Stimulated activated naive CD8-positive, alpha-beta T cell treated with anti-CD3 and anti-CD28 coated beads, Interleukin-15, Interleukin-2, amounts not matched to agents 100 U/mL and 50 U/mL, for 24 hours (primary cell): ENCODE measurements at regions not wholly inside any gene's neighbourhood (a gene's known extent, or its start where the extent isn't known, plus 50 kb on each side); places are given as distances from the start of the nearest gene placed in this dataset.

Experiments used
- ATAC-seq: fragments of 150-1000 bp; cut with Tn5 transposase; one replicate; pipeline ENCODE4 v1.10.0; 2021
- DNase-seq: peaks from one replicate; pipeline ENCODE4 v3.0.0; 2021

DNA sequence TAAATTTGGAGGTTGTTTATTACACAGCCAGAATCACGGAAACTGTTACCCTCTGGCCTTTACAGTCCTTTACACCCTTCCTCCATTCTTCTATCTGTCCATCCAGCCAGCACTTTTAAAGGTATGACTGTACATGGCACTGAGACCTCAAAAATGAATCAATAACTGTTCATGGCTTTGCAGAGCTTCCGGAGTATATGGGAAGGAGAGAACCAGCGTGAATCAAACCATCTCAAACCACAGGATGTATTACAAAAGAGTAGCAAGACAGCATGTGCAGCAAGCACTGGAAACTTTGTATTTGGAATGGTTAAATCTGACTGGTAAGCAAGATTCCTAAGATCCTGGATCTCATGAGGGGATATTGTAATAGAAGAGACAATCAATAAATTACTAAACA is 228.5 kb upstream of the CASK start:
- ATAC-seq: no peak
- no peak for DNase-seq

- DNase-seq (no peak), ATAC-seq (no peak)
Measured at GRCh38 chrX:42149765-42150164, 226.4 kb upstream of the CASK start.

DNA sequence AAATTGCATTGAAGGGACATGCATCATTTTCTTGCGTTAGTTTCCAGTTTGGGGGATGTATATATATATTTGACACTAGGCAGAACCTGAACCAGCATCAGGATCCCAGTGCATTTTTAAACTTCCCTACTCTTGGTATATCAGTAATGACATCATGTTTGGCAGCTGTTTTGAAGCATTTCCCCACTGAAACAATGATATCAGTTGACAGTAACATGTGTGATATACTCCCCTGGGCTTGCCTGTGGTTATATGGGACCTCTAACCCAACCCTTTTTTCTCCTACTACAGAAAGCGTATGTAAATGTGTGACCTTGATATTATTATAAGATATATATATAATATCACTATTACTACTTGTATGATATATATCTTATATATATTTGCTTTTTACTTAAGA is 225.9 kb upstream of the CASK start:
- no peak for DNase-seq

DNA sequence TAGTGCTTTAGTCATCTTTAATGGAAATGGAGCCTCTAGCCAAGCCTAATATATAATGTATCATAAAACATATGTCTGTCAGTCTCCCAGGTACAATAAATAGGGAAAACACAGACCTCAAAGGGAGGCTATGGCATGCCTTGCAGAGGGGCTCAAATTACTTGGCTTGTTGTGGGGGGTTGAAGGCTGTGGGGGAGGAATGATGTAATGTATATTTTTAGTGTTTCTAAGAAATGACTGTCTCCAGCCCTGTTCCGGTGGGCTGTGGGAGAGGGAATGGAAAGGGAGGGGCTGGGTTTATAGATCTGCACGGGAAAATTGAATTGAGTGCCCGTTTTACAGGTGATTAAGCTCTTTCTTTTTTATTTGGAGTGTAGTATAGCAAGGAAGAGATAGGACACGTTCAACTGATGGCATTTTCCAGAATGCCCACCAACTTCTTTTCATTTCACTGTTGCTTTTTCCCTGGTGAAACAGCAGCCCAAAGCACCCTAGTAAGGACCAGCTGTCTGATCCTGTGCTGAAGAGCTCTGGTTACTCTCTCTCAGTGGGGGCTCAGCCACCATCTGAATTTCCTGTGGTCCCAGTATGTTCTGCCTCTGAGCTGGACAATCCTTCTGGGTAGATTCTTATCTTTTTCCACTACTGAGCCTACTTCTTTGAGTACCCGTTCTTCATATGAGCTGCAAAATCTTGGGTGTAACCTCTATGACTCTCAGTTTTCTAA is 220.7 kb upstream of the CASK start:
- no peak for ATAC-seq
- no peak for DNase-seq

More for the DNA sequence above, 225.9 kb upstream of the CASK start:
- no peak for ATAC-seq

DNA sequence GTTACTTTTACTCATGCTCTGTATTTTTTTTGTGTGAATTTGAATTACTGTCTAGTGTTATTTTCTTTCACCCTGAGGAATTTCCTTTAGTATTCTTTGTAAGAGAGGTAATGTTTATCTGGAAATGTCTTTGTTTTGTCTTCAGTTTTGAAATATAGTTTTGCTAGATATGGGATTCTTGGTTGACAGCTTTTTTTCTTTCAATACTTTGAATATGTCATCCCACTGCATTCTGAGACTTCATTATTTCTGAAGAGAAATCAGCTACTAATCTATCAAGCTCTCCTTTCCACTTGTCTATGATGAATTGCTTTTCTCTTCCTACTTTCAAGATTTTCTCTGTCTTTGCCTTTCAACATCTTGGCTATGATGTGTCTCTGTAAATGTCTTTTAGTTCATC is 217.0 kb upstream of the CASK start:
- ATAC-seq (no peak), DNase-seq (no peak)

GRCh38 chrX:42135583-42136228 is 212.4 kb upstream of the CASK start:
- ATAC-seq (no peak), DNase-seq (no peak)

DNA sequence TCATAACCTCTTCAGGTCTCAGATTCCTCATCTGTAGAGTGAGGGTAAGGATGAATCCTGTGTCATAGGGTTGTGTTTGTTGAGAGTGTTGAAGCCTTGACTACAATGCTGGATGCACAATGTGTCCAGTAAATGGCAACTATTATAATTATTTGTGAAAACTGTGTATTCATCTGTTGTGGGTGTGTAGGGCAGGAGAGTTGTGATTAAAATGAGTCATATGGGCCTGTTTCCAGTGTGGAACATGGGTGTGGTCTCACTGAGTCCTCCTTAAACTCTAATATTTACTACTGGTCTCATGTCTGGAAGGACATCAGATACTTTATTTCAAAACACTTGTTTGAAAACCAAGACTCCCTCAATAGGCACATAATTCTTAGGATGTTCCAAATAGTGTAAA is 208.5 kb upstream of the CASK start:
- ATAC-seq (no peak), DNase-seq (no peak)

GRCh38 chrX:42129022-42129940 is 205.9 kb upstream of the CASK start:
- DNase-seq: no peak
- no peak for ATAC-seq

- no peak for DNase-seq
- no peak for ATAC-seq
Measured at GRCh38 chrX:42128587-42128986, 205.2 kb upstream of the CASK start.

GRCh38 chrX:42128020-42128419 is 204.7 kb upstream of the CASK start:
- DNase-seq: no peak
- peak; percentile 49 for ATAC-seq

DNA sequence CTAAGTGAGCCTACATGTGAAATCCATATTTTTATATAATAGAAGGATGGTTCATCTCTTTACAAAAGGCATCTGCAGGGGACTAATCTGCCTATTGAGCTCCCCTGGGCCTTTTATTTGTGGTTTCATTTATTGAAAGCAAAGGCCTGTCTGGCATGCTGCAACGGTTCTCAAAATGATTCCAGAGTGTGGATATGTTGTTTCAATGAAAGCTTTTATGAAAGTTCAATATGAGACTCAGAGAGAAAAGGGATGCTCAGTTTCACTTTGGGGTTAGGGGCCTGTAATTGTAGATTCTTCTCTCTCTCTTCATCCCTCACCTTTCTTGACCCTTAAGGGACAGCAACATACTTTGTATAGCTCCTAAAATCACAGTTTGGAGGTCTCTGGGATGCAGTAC is 204.2 kb upstream of the CASK start:
- DNase-seq: no peak
- no peak for ATAC-seq

DNA sequence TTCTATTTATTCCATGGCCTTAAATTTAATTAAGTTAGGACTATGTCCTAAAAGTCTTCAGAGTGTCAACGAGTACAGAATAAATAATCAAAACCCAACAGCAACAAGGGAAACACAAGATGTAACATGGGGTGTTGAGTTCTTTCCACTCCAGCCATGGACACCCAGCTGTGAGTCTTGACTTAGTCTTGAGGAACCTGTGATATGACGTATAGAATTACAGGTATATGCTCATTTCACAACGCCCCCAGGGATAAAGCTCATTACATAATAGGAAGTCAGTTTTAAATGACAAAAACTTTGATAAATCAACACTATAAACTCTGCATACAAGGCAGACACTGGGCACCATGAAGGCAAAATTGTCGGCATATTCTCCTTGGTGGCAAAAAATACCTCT is 200.0 kb upstream of the CASK start:
- DNase-seq: no peak
- ATAC-seq: no peak

- DNase-seq (no peak), ATAC-seq (no peak)
Measured at GRCh38 chrX:42119076-42119475, 195.7 kb upstream of the CASK start.

DNA sequence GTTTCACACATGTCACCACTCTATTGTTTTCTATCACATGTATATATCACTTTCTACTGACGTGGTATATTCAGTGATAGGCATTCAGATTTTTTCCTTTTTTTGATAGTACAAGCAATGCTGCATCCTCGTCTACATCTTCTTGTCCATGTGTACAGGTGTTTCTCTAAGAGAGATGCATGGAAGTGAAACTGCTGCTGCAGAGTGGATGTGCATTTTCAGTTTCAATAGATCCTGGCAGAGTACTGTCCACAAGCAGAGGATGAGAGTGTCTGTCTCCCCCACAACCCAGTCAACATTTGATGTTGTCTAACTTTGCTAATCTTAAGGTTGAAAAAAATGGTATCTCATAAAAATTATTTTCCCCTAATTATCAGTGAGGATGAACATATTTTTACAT is 194.0 kb upstream of the CASK start:
- DNase-seq: no peak
- no peak for ATAC-seq

GRCh38 chrX:42109428-42109827 is 186.1 kb upstream of the CASK start:
- ATAC-seq (no peak), DNase-seq (no peak)

- peak; percentile 63 for ATAC-seq
- DNase-seq: peak; percentile 8
Measured at GRCh38 chrX:42107495-42108488, 184.4 kb upstream of the CASK start.

DNA sequence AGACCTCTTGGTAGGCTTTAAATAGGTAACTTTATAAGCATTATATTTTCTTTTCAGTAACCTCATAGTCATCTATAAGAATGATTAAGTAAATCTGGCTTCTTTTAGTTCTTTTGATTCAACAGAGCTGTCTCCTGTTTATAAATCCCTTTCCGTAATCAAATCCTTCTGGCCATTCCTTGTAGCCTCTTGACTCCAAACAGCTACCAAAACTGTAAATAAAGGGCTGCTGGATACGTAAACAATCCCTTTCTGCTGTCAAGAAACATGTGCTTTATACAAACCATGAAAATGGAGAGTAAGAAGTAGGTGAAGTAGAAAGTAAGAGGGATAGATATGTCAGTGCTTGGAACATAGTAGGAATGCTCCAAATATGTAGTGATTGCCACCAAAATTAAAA is 183.2 kb upstream of the CASK start:
- ATAC-seq (no peak), DNase-seq (no peak)

- ATAC-seq: no peak
- DNase-seq: no peak
Measured at GRCh38 chrX:42102586-42103282, 179.4 kb upstream of the CASK start.

DNA sequence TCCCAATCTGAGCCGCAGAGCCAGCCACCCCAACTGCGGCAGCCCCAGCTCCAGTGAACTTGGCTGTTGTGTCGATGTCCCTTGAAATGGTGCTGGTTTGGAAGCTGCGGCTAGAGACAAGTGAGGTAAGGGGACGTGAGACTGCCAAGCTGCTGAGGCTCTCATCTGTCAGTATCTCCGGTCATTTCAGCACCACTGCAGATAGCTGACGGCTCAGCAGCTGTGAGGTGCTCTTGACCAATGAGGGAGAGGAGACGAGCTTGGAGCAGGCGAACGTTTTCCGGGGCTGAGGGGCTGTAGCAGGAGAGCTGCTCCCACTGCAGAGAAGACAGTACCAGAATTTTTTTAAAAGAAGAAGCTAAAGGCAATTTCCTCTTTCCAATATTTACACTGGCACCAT is 175.5 kb upstream of the CASK start:
- ATAC-seq (no peak), DNase-seq (no peak)

GRCh38 chrX:42097486-42097885 is 174.1 kb upstream of the CASK start:
- ATAC-seq: no peak

DNA sequence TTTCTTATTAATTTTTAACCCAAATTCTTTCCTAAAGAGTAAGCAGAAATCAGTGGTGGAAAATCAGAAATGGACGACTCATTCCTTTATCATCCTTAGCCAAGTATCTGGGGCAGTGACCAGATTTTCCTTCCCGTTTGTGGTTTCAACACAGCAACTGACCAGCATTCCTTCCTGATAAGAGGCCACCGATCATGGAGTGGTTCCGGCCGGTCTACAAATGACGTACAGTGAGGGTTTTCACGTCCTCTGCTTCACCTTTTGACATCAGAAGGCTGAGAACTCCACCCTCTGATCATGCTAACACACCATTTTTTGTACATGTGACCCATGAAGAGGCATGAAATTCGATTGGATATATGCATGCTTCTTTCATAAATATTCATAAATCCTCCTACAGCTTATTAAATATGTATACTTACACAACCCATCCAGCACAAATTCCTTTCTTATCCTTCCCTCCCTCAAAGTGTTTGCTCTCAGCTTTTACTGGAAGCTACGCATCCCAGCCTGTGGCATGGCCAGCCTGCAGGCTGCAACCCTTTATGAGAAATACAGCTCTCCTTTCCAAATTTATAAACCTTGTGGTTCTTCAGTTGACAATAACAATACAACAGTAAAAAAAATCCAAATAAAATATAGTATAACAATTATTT is 173.0 kb upstream of the CASK start:
- ATAC-seq (no peak), DNase-seq (no peak)

More at GRCh38 chrX:42097486-42097885, 174.1 kb upstream of the CASK start:
- no peak for DNase-seq
